ENCODE measurements at regions not wholly inside any gene's neighbourhood (a gene's known extent, or its start where the extent isn't known, plus 50 kb on each side); places are given as distances from the start of the nearest gene placed in this dataset.

DNA sequence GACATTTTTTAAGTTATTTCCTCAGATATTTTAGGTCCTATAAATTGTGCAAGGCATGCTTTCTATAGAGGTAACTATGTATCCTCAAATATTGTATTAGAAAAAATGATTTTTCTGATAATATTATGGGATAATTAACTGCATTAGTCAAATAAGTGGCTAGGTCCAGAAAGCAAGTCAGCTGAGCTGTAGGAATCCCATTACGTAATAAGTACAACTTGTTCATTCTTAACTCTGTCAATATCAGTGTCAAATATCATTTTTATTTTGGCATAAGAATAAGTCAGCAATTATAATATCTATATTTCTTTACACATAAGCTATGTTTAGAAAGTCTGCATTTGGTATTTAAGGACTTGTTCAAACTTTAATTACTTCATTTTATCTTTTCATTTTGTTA lies 830.9 kb upstream of the GJE1 start:
- DNase-seq = no peak

DNA sequence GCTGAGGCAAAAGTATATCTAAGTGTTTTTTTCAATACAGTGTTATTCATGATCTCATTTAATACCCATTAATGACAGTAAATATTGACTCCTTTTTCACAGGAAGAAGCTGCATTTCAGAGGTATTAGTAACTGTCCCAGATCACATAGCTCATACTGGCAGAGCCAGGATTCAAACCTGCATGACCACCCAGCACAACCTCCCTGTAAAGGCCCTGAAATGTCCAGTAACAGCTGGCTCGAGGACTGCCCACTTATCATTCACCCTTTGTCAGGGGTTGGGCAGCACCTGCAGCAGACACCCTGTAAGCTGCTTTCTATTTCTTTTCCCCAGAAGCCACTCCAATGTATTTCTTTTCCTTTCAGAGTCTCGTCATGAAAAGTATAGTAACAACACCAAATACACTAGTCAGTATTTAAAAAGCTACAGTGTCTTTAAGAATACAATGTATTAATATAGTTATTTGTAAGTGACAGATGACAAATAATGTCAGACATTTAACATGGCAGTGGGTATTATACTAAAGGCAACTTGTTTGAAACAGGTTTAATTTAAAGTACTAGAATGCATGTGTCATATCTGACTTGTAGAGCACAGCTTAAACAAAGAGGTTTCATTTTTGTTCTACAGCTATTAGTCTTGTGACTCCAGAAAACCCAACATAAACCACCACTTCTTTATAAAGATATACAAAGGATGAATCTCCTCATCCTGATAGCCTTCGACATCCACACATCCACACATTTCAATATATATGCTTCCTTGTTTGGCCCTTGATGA lies 841.6 kb upstream of the GJE1 start:
- DNase-seq = peak in 1 of 3 experiments; percentile 23

DNA sequence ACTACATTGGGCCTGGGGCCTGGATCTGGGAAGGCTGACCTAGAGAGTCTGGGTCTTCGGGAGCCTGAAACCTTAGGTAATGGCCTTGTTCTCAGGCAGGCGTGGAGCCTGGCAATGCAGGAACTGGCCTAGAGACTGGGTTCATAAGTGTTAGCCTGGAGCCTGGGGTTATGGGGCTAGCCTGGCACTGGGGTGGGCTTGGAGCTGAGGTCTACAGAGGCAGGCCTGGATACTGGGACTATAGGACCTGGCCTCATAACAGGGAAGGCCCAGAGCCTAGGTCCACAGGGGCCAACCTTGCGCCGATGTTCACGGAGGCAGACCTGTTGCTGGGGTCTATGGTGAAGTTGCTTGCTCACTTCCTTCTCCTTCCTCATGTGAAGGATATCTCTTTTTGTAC lies 843.8 kb upstream of the GJE1 start:
- DNase-seq = no peak

DNA sequence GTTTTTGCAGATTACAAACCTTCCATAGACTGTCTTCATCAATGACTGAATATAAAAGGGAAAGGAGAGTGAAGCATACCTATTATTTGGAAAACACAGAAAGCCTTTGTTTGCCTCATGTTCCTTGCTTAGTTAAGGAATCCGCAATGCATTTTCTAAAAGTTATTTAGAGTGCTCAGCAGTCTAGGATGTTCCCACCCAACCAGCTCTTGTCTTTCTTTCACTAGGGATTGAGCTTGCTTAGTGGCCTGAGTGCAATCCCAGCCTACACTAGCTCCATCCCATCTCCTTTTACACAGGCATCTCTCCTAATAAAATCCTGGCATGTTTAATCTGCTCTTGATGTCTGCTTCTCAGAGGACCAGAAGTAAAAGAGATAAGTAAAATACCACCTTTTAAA lies 850.5 kb upstream of the GJE1 start:
- no peak for DNase-seq

DNA sequence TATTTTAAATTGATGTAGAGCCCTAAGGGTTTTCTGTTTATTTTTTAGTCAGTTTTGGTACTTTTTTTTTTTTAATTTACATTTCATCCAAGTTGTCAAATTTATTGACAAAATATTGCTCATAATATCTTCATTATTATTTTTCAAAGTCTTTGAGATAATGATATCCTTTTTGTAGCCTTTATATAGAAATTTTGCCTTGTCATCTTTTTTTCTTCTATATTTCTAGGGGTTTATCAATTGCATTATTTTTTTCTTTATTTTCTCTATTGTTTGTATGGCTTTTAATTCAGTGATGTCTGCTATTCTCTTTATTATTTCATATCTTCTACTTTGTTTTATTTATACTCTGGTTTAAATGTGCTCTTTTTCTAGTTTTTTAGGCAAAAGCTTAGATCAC lies 863.0 kb upstream of the GJE1 start:
- no peak for DNase-seq

- DNase-seq = no peak
Observed at GRCh38 chr6:141267420-141267819, 865.3 kb upstream of the GJE1 start.

DNA sequence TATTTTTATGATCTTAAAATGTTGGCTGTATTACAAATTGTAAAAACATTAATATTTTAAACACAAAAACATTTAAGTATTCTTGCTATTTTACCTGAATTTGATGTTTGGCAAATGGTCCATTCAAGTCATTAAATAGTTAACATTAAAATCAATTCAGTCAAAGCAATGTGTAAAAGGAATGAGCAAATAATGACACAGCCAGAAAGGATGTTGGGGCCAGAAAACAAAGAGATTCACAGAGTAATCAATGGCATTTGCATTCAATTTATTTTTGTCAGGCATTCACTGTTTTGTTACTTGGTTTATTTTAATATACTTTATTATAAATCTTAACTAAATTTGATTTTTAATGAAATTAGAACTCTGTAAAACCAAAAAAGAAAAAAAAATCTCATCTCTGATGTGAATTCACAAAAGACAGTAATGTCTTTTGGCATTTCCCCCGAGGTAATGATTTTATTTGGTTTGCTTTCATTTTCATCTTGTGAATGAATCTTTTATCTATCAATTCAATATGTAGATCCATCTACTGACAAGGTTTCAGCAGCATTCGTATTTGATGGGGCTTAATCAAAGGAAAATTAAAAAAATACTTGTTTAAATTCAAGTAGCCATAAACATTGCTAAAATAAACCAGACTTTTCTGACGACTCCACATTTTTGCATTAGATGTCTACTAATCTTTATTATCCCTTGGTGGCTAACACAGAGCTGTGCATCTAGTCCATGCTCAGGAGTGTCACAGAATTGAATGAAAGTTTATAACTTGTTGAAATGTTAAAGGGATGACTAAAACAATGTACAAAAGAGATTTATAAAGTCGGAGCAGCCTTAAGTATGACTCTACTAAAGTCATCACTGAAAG lies 866.7 kb upstream of the GJE1 start:
- peak in 1 of 3 experiments; percentile 31 for DNase-seq

GRCh38 chr6:141264101-141264500 lies 868.6 kb upstream of the GJE1 start:
- DNase-seq = no peak

DNA sequence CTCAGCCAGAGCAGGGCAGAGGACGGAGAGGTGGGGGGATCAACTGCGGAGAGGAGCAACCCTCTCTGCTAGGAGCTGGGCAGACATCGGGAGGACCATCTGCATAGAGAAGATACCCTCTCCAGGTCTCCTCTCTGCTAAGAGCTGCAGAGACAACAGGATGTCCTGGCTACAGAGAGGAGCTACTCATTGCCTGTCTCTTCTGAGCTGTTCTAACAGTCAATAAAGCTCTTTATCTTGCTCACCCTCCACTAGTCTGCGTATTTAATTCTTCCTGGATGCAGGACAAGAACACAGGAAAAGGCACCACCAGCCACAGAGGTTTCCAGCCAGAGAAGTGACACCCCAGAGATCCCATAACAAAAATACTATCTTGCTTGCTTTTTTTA lies 871.1 kb upstream of the GJE1 start:
- no peak for DNase-seq

DNA sequence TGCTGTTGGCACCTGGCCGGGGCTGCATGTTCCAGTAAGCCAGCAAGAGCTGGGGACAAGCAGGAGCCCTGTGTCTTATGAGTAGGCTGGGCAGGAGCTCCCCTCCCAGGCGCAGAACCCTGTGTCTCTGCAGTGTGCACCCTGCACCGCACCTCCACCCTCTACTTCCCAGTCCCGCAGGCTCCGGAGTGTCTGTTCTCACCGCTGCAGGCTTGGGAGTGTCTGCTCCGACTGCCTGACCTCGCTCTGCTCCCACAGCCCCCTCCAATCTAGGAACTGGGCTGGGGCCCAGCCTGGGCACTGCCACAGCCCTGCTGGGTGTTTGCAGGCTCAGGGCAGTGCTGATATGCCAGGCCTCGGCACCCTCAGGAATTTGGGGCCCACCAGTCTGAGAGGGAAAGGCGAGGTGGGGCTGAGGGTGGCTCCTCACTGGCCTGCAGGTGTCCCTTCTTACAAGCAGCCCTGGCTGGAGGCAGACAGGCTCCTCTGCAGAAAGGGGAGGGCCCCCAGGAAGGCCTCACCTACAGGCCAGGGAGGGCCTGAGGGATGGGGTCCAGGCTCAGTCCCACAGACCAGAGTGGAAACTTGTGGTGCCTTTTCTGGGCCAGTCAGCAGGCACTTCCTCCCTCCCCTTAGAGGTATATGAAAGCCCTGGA lies 871.6 kb upstream of the GJE1 start:
- no peak for DNase-seq

- no peak for DNase-seq
Observed at GRCh38 chr6:141260627-141261015, 872.1 kb upstream of the GJE1 start.

DNA sequence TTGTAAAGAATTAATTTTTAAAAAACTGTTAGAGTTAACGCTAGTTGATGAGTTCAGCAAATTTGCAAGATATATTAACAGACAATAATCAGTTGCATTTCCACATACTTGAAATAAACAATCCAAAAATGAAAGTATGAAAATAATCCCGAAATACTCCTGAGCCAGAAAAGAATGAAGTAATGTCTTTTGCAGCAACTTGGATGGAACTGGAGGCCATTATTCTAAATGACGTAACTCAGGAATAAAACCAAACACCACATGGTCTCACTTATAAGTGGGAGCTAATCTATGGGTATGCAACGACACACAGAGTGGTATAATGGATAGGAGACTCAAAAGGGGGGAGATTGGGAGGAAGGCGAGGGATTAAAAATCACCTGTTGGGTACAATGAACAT lies 872.9 kb upstream of the GJE1 start:
- no peak for DNase-seq

DNA sequence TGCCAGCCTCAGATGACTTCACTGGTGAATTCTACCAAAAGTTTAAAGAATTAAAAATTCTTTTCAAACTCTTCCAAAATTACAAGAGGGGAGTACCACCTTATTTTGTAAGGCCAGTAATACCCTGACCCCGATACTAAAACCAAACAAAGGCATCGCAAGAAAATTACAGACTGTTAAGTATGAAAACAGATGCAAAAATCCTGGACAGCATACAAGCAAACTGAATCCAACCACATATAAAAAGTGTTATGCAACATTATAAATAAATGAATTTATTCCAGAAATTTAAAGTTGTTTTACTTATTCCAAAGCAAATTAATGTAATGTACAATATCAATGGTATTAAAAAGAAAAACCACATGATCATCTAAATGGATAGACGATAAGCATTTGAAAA lies 873.6 kb upstream of the GJE1 start:
- DNase-seq = no peak

- no peak for DNase-seq
Observed at GRCh38 chr6:141258516-141258915, 874.2 kb upstream of the GJE1 start.

DNA sequence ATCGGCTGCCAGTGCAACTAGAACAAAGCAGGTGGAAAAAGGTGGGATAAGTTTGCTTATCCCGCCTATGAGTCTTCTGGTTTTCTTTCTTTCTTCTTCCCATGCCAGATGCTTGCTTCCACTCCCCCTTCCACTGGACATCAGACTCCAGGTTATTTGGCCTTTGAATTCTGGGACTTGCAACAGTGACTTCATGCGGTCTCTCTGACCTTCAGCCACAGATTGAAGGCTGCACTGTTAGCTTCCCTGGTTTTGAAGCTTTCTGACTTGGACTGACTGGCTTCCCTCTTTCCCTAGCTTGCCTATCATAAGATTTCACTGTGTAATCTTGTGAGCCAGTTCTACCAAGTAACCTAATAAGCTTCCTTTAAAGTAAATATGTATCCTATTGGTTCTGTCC lies 878.4 kb upstream of the GJE1 start:
- no peak for DNase-seq

- no peak for DNase-seq
Observed at GRCh38 chr6:141252828-141253608, 879.7 kb upstream of the GJE1 start.

GRCh38 chr6:141251286-141251685 lies 881.4 kb upstream of the GJE1 start:
- DNase-seq = no peak

DNA sequence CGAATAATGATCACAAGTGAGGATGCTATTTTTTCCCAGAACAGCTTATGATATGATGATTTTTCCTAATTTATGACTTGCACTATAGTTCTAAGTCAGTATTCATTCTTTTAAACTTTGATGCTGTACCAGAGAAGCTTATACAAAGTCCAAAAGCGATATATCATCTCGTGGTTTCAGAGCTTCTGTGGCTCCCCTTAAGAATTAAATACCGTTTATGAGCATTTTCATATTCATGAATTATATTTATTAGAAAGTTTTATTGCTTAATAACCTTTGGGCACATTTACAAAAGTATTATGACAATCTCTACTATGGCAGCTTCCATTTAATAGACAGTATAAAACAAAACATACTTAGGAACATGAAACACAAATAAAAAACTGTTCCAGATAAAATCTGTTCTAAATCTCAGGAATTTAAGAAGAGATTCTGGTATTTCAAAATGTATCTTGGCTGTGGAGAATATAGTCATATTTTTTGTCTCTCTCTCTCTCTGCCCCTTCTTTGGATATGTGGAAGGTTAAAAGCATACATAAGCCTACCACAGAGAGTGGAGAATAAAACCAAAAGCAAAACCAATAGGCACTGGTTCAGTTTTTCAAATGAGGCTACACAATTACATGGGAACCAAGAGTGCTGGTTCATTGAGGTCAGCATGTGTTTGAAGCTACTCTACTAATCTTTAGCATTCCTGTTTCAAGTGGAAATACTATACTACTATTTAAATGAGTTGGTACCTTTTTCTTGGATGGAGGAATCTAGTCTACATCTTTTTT lies 884.5 kb upstream of the GJE1 start:
- DNase-seq = no peak

DNA sequence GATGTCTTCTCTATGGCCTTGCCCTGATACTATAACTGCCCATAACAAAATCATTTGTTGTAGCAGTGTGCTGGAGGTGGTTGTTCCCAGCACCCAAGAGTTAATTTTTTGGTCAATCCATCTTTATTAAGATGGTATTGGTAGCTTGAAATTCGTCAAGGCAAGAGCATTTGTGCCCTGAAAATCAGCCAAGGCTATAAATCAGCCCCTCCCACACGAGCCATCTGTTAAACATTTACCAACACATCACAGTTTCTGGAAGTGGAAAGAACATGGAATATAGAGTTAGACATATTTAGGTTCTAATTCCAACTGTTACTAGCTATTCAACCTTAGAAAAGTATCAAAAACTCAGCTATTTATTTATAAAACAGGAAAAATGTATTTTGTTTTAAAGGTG lies 888.4 kb upstream of the GJE1 start:
- no peak for DNase-seq

- no peak for DNase-seq
Observed at GRCh38 chr6:141242957-141243356, 889.8 kb upstream of the GJE1 start.

DNA sequence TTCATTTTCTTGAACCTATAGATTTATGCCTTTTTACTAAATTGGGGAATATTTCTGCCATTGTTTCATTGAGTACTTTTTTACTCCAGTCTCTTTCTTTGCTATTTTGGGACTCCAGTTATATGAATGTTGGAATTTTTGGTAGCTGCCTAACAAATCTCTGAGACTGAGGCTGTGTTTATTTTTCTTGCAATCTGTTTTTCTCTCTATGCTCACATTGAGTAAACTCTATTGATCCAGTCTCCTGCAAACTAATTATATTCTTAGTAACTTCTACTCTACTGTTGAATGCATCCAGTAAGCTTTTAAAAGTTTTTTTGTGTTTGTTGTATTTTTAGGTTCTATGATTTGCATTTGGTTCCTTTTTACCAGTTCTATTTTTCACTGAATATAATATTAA lies 903.4 kb upstream of the GJE1 start:
- DNase-seq = no peak

DNA sequence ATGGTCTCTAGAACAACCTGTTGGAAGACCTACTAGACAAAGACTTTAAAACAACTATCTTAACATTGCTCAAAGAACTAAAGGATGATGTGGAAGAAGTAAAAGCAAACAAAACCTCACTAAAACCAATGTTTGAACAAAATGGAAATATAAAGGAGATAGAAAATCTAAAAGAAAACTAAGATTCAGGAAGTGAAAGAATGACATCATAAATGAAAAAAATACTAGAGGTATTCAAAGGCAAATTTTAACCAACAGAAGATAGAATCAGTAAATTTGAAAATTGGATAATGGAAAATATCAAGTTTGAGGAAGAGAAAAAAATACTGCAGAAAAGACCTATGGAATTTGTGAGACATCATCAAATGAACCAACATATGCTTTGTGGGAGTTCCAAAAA lies 914.1 kb upstream of the GJE1 start:
- DNase-seq = no peak
